HUES48 (cell line): ENCODE measurements at regions not wholly inside any gene's neighbourhood (a gene's known extent, or its start where the extent isn't known, plus 50 kb on each side); places are given as distances from the start of the nearest gene placed in this dataset.

Experiments used
- H3K27ac ChIP-seq: one replicate; pipeline ENCODE4 v1.7.0; 2013; ENCODE audit warnings: low read depth, low read length, inconsistent platforms
- H3K27me3 ChIP-seq: 2 replicates; pipeline ENCODE4 v1.6.1; 2013; ENCODE audit warnings: mild to moderate bottlenecking, low read length; ENCODE audit not compliant: control insufficient read depth, insufficient read depth
- H3K36me3 ChIP-seq: 2 replicates; pipeline ENCODE4 v1.6.1; 2013; ENCODE audit warnings: low read length; ENCODE audit not compliant: control insufficient read depth, insufficient read depth
- H3K4me1 ChIP-seq: 2 replicates; pipeline ENCODE4 v1.6.1; 2013; ENCODE audit warnings: mild to moderate bottlenecking, low read length; ENCODE audit not compliant: control insufficient read depth, insufficient read depth
- H3K4me3 ChIP-seq: 2 replicates; pipeline ENCODE4 v1.5.1; 2013; ENCODE audit warnings: mild to moderate bottlenecking, low read depth, low read length
- H3K9ac ChIP-seq: 2 replicates; pipeline ENCODE4 v1.6.1; 2013; ENCODE audit warnings: mild to moderate bottlenecking, low read depth, low read length, moderate library complexity
- H3K9me3 ChIP-seq: 2 replicates; pipeline ENCODE4 v1.6.1; 2013; ENCODE audit warnings: low read length; ENCODE audit not compliant: control insufficient read depth, insufficient read depth

GRCh38 chr13:21938168-21938567, 267.3 kb downstream of the FGF9 start:
- H3K4me1 ChIP-seq, result no peaks in the 10 kb centered on the region
- H3K27me3 ChIP-seq, result no peaks in the 10 kb centered on the region
- H3K4me3 ChIP-seq, result no peak overlapping the region
- H3K36me3 ChIP-seq, result no peaks in the 10 kb centered on the region
- H3K9me3 ChIP-seq, result peaks cover 9% of the 10 kb centered on the region
- no peak overlapping the region for H3K27ac ChIP-seq
- no peak overlapping the region for H3K9ac ChIP-seq

DNA sequence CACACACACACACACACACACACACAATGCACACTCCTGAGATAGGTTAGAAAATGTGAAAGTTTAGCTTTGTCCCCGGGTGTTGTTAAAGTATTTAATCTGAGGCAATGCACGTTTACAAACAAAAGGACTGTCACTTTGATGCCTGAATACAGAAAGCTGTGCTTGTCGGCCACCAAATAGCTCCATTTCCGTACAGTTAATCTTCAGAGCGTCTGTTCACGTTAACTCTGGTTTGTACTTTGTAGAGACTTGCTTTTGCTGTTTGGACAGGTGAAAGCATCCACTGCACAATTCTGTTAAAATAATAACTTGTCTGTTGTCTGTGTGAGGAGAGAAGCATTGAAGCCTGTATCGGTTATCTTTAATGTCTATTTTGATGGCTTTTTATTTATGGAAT, 267.8 kb downstream of the FGF9 start:
- H3K27me3 ChIP-seq, result no peaks in the 10 kb centered on the region
- H3K4me3 ChIP-seq, result no peak overlapping the region
- peaks cover 12% of the 10 kb centered on the region for H3K9me3 ChIP-seq
- no peak overlapping the region for H3K27ac ChIP-seq
- no peaks in the 10 kb centered on the region for H3K4me1 ChIP-seq
- H3K36me3 ChIP-seq, result no peaks in the 10 kb centered on the region
- H3K9ac ChIP-seq, result no peak overlapping the region

- H3K9me3 ChIP-seq, result peaks cover 40% of the 10 kb centered on the region
These were observed 271.2 kb downstream of the FGF9 start for GRCh38 chr13:21942061-21942460.

GRCh38 chr13:21944610-21945009, 273.7 kb downstream of the FGF9 start:
- H3K27me3 ChIP-seq, result no peaks in the 10 kb centered on the region

More at GRCh38 chr13:21942061-21942460, 271.2 kb downstream of the FGF9 start:
- Histone ChIP-seq H3K4me1 (no peaks in the 10 kb centered on the region), H3K9ac (no peak overlapping the region), H3K4me3 (no peak overlapping the region), H3K36me3 (no peaks in the 10 kb centered on the region), H3K27me3 (no peaks in the 10 kb centered on the region), H3K27ac (no peak overlapping the region)

GRCh38 chr13:21945195-21945594, 274.3 kb downstream of the FGF9 start:
- Histone ChIP-seq H3K4me3 (no peak overlapping the region), H3K9ac (no peak overlapping the region), H3K27me3 (no peaks in the 10 kb centered on the region), H3K4me1 (no peaks in the 10 kb centered on the region), H3K27ac (no peak overlapping the region), H3K9me3 (peaks cover 41% of the 10 kb centered on the region), H3K36me3 (no peaks in the 10 kb centered on the region)

More at GRCh38 chr13:21944610-21945009, 273.7 kb downstream of the FGF9 start:
- H3K9ac ChIP-seq, result no peak overlapping the region
- no peak overlapping the region for H3K27ac ChIP-seq
- H3K36me3 ChIP-seq, result no peaks in the 10 kb centered on the region
- peaks cover 41% of the 10 kb centered on the region for H3K9me3 ChIP-seq
- no peak overlapping the region for H3K4me3 ChIP-seq
- H3K4me1 ChIP-seq, result no peaks in the 10 kb centered on the region

DNA sequence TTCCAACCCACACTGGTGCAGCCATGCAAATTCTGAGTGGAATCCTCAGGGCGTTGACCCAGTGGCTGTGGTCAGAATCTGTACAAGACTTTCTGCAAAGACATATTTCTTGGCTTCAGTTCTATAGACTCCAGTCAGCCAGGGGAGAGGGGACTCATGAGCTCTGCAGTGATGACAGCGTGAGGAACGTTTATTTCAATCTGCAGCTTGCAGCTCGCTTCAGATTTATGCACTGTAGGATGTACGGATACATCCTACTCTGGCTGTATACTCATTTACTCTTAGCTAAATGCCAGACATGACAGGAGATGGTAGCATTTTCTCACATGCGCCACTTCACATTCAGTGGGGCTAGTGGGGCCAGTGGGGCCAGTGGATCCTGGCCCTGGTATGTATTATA, 276.1 kb downstream of the FGF9 start:
- Histone ChIP-seq H3K4me1 (no peaks in the 10 kb centered on the region), H3K27ac (no peak overlapping the region), H3K27me3 (no peaks in the 10 kb centered on the region), H3K9me3 (peaks cover 37% of the 10 kb centered on the region), H3K9ac (no peak overlapping the region), H3K36me3 (no peaks in the 10 kb centered on the region), H3K4me3 (no peak overlapping the region)

DNA sequence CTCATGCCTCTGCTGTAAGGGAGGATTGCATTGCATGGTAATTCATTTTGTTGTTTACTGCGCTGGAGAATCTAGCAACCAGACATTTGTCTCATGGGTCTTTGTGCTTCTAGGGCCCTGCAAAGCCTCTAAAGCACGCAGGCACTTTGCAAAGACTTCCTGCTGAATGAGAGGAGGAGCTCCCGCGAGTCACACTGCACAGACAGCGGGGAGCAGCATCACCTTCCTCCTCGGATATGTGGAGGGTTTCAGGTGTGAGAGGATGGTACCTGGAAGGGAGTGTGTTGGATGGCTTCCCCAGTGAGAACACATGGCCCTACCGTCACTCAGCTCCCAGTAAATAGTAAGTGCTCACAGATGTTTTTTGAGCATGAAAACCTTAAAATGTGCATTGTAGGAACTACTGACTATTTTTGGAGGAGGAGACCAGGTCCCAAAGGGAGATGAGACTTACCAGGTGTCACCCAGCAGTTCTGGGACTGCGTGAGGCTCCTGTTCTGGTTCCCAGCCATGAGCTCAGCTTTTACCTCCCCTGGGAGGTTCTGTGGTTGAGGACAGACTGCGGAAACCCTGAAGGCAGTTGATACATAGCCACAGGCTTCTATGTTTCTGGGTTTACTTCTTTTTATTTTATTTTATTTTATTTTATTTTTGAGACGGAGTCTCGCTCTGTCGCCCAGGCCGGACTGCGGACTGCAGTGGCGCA, 278.0 kb downstream of the FGF9 start:
- no peak overlapping the region for H3K9ac ChIP-seq
- peaks cover 26% of the 10 kb centered on the region for H3K9me3 ChIP-seq
- no peak overlapping the region for H3K27ac ChIP-seq
- H3K4me3 ChIP-seq, result no peak overlapping the region
- no peaks in the 10 kb centered on the region for H3K36me3 ChIP-seq
- H3K27me3 ChIP-seq, result no peaks in the 10 kb centered on the region
- H3K4me1 ChIP-seq, result no peaks in the 10 kb centered on the region

GRCh38 chr13:21949818-21950429, 279.1 kb downstream of the FGF9 start:
- no peak overlapping the region for H3K4me3 ChIP-seq
- no peaks in the 10 kb centered on the region for H3K4me1 ChIP-seq
- H3K27me3 ChIP-seq, result no peaks in the 10 kb centered on the region
- H3K27ac ChIP-seq, result no peak overlapping the region
- no peak overlapping the region for H3K9ac ChIP-seq
- H3K36me3 ChIP-seq, result no peaks in the 10 kb centered on the region
- H3K9me3 ChIP-seq, result peaks cover 19% of the 10 kb centered on the region

DNA sequence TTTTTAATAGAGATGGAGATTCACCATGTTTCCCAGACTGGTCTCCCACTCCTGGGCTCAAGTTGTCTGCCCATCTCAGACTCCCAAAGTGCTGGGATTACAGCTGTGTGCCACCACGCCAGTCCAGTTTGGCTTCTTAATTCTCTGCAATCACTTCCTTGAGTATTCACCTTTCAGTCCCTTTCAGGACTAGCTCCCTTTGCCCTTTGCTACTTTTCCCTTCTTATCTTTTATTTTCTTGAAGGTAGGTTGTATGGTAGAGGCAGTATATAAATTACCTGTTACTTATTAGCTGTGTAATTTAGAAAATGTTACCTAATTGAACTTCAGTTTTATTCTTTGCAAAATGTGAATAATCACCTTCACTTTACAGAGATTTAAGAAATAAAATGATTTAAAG, 285.8 kb downstream of the FGF9 start:
- Histone ChIP-seq H3K9me3 (peaks cover 10% of the 10 kb centered on the region), H3K27me3 (no peaks in the 10 kb centered on the region), H3K36me3 (no peaks in the 10 kb centered on the region), H3K9ac (no peak overlapping the region), H3K27ac (no peak overlapping the region), H3K4me1 (no peaks in the 10 kb centered on the region), H3K4me3 (no peak overlapping the region)

DNA sequence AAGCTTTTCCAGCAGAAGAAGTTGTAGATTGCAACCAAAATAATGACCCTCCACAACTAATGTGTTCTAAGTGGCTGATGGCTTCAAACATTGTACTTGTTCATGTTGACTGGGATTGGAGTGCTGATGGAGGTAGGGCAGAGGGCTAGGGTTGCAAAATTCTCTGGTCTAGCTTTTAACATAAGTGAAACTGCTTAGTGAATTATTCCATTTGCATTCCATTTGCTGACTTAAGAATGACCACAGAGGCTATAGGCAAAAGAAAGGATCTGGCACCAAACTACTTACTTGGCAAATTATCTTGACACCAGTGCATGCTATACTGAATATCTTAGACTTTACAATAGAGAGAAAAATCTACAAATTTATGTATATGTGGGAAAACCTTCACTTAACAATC, 287.0 kb downstream of the FGF9 start:
- H3K36me3 ChIP-seq, result no peaks in the 10 kb centered on the region
- H3K9me3 ChIP-seq, result peaks cover 10% of the 10 kb centered on the region
- no peak overlapping the region for H3K4me3 ChIP-seq
- H3K4me1 ChIP-seq, result no peaks in the 10 kb centered on the region
- H3K27ac ChIP-seq, result no peak overlapping the region
- no peak overlapping the region for H3K9ac ChIP-seq
- H3K27me3 ChIP-seq, result no peaks in the 10 kb centered on the region

GRCh38 chr13:21960108-21960507, 289.2 kb downstream of the FGF9 start:
- no peak overlapping the region for H3K27ac ChIP-seq
- H3K9me3 ChIP-seq, result peaks cover 7% of the 10 kb centered on the region; the same call in 1 of the 2 replicates
- no peaks in the 10 kb centered on the region for H3K4me1 ChIP-seq
- no peaks in the 10 kb centered on the region for H3K36me3 ChIP-seq
- H3K9ac ChIP-seq, result no peak overlapping the region
- no peaks in the 10 kb centered on the region for H3K27me3 ChIP-seq
- no peak overlapping the region for H3K4me3 ChIP-seq
